SH-SY5Y (cell line): ENCODE measurements at regions not wholly inside any gene's neighbourhood (a gene's known extent, or its start where the extent isn't known, plus 50 kb on each side); places are given as distances from the start of the nearest gene placed in this dataset.

Experiments used
- GATA2 ChIP-seq: IDR thresholded peaks from 2 replicates; pipeline ENCODE4 v1.6.1; 2011; ENCODE audit warnings: mild to moderate bottlenecking, low read depth, low read length
- GATA3 ChIP-seq: IDR thresholded peaks from 2 replicates; pipeline ENCODE4 v1.6.1; 2011; ENCODE audit warnings: low read depth, mild to moderate bottlenecking, low read length, moderate library complexity

- TF ChIP-seq GATA2, result no peak
- no peak for TF ChIP-seq GATA3
These were observed 130.8 kb upstream of the DPP6 start for GRCh38 chr7:153921408-153921807.

GRCh38 chr7:153930696-153931095 lies 121.5 kb upstream of the DPP6 start:
- TF ChIP-seq GATA2 (no peak), GATA3 (no peak)

GRCh38 chr7:153934048-153934447 lies 118.2 kb upstream of the DPP6 start:
- no peak for TF ChIP-seq GATA3
- no peak for TF ChIP-seq GATA2

- TF ChIP-seq GATA2 (no peak), GATA3 (no peak)
These were observed 117.6 kb upstream of the DPP6 start for GRCh38 chr7:153934629-153935028.

GRCh38 chr7:153935095-153935494 lies 117.1 kb upstream of the DPP6 start:
- TF ChIP-seq GATA2 (no peak), GATA3 (no peak)

GRCh38 chr7:153938451-153938850 lies 113.7 kb upstream of the DPP6 start:
- no peak for TF ChIP-seq GATA2
- TF ChIP-seq GATA3, result no peak

GRCh38 chr7:153939177-153939576 lies 113.0 kb upstream of the DPP6 start:
- TF ChIP-seq GATA2, result no peak
- TF ChIP-seq GATA3, result no peak

- TF ChIP-seq GATA3 (peak; percentile 93), GATA2 (peak; percentile 89)
These were observed 112.5 kb upstream of the DPP6 start for GRCh38 chr7:153939654-153940053.

- no peak for TF ChIP-seq GATA3
- no peak for TF ChIP-seq GATA2
These were observed 111.1 kb upstream of the DPP6 start for GRCh38 chr7:153941061-153941460.

GRCh38 chr7:153942036-153942435 lies 110.2 kb upstream of the DPP6 start:
- TF ChIP-seq GATA3 (no peak), GATA2 (no peak)

GRCh38 chr7:153943457-153943856 lies 108.7 kb upstream of the DPP6 start:
- TF ChIP-seq GATA3, result no peak
- no peak for TF ChIP-seq GATA2

- TF ChIP-seq GATA2 (no peak), GATA3 (no peak)
These were observed 108.3 kb upstream of the DPP6 start for GRCh38 chr7:153943861-153944260.

- TF ChIP-seq GATA3 (no peak), GATA2 (no peak)
These were observed 104.1 kb upstream of the DPP6 start for GRCh38 chr7:153948060-153948459.

- TF ChIP-seq GATA3 (no peak), GATA2 (no peak)
These were observed 100.9 kb upstream of the DPP6 start for GRCh38 chr7:153951316-153951715.

- TF ChIP-seq GATA2, result no peak
- TF ChIP-seq GATA3, result no peak
These were observed 97.7 kb upstream of the DPP6 start for GRCh38 chr7:153954477-153954876.
